ENCODE measurements at regions not wholly inside any gene's neighbourhood (a gene's known extent, or its start where the extent isn't known, plus 50 kb on each side); places are given as distances from the start of the nearest gene placed in this dataset.

DNA sequence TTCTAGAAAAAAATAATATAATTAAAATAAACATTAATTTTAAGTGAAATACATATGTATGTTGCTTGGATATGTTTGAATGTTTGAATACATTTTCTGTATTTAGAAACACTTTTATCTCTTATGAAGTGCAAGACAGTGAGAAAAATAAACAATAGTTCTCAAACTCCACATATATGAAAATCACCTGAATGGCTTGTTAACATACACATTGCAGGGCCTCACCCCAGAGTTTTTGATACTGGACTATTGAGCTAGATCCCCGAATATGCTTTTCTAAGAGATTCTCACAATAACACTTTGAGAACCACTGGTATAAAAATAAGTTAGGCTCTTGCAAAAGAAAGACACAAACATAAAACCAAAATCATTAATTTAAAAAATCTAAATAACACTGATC is 1570.3 kb upstream of the PRR20A start:
- DNase-seq, result no peak
- Histone ChIP-seq H3K4me1 (no peaks in the 10 kb centered on the region), H3K4me3 (no peak overlapping the region), H3K27ac (no peak overlapping the region), H3K9me3 (no peaks in the 10 kb centered on the region), H3K27me3 (no peaks in the 10 kb centered on the region), H3K36me3 (no peaks in the 10 kb centered on the region)
- TF ChIP-seq, protein P1, sequence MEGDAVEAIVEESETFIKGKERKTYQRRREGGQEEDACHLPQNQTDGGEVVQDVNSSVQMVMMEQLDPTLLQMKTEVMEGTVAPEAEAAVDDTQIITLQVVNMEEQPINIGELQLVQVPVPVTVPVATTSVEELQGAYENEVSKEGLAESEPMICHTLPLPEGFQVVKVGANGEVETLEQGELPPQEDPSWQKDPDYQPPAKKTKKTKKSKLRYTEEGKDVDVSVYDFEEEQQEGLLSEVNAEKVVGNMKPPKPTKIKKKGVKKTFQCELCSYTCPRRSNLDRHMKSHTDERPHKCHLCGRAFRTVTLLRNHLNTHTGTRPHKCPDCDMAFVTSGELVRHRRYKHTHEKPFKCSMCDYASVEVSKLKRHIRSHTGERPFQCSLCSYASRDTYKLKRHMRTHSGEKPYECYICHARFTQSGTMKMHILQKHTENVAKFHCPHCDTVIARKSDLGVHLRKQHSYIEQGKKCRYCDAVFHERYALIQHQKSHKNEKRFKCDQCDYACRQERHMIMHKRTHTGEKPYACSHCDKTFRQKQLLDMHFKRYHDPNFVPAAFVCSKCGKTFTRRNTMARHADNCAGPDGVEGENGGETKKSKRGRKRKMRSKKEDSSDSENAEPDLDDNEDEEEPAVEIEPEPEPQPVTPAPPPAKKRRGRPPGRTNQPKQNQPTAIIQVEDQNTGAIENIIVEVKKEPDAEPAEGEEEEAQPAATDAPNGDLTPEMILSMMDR (IDR thresholded peaks at IDR 0.05), result no peak
- no peak for TF ChIP-seq POLR2A (IDR thresholded peaks at IDR 0.05)

DNA sequence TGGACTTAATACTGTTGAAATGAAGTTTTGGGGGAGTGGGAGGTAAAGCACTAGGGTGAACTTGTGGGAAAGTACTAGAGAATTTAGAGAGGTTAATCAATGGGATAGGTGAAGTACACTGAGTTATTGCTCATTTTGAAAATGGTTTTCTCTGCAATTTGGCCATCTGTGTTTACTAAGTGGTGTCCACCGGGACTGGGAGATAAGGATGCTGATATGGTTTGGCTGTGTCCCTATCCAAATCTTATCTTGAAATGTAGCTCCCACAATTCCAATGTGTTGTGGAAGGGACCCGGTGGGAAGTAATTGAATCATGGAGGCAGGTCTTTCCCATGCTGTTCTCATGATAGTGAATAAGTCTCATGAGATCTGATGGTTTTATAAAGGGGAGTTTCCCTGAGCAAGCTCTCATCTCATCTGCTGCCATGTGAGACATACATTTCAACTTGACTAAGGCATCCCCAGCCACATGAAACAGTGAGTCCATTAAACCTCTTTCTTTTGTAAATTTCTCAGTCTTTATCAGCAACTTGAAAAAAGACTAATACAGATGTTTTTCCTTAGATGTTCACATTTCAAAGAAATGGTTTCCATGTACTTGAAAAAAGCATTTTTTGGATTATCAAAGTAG is 1569.4 kb upstream of the PRR20A start:
- DNase-seq, result no peak
- Histone ChIP-seq H3K27ac (no peak overlapping the region), H3K4me3 (no peak overlapping the region), H3K9me3 (no peaks in the 10 kb centered on the region), H3K36me3 (no peaks in the 10 kb centered on the region), H3K4me1 (no peaks in the 10 kb centered on the region), H3K27me3 (no peaks in the 10 kb centered on the region)
- TF ChIP-seq, protein P1 (IDR thresholded peaks at IDR 0.05), result no peak
- no peak for TF ChIP-seq POLR2A (IDR thresholded peaks at IDR 0.05)

DNA sequence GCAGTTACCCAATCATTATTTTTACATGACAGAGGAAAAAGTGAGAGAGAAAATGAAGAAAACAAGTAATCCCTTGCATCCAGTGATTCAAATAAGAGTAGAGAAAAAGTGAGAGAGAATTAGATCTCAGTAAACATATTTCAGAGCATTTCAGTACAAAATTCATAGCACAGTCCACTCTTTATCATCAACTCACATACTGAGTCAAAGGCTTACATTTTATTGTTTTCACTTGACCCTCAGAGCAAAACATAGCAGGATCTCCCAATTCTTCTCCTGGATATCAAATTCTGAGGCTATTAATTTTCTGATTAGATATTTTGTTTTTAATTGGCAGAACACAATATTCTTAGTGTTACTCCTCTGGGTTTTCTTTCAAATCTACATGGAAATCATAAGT is 1568.3 kb upstream of the PRR20A start:
- no peaks in the 10 kb centered on the region for H3K9me3 ChIP-seq
- no peak overlapping the region for H3K4me3 ChIP-seq
- TF ChIP-seq, protein P1 (IDR thresholded peaks at IDR 0.05), result no peak
- TF ChIP-seq POLR2A (IDR thresholded peaks at IDR 0.05), result no peak
- no peak overlapping the region for H3K27ac ChIP-seq
- no peaks in the 10 kb centered on the region for H3K27me3 ChIP-seq
- no peak for DNase-seq
- H3K4me1 ChIP-seq, result no peaks in the 10 kb centered on the region
- H3K36me3 ChIP-seq, result no peaks in the 10 kb centered on the region

DNA sequence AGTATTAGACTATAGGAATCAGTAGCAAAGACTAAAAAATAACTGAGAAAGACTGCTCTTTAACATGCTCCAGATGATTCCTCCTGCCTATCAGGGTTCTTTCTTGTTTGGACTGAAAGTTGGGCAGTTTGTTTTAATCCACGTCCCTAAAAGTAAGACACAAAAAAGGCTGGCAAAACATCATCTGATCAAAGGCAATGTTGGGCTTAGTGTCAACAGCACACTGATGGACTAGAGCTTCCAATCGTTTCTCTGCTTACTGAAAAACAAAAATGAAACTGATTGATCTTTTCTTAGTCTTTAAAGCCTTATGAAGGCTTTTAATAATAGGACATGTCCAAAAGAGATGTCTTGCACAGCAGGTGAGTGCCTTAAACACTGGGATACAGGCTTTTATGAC is 1567.9 kb upstream of the PRR20A start:
- TF ChIP-seq POLR2A (IDR thresholded peaks at IDR 0.05), result no peak
- TF ChIP-seq, protein P1 (IDR thresholded peaks at IDR 0.05), result no peak
- no peak overlapping the region for H3K27ac ChIP-seq
- H3K4me3 ChIP-seq, result no peak overlapping the region
- DNase-seq, result no peak
- H3K4me1 ChIP-seq, result no peaks in the 10 kb centered on the region
- H3K36me3 ChIP-seq, result no peaks in the 10 kb centered on the region
- no peaks in the 10 kb centered on the region for H3K27me3 ChIP-seq
- no peaks in the 10 kb centered on the region for H3K9me3 ChIP-seq

DNA sequence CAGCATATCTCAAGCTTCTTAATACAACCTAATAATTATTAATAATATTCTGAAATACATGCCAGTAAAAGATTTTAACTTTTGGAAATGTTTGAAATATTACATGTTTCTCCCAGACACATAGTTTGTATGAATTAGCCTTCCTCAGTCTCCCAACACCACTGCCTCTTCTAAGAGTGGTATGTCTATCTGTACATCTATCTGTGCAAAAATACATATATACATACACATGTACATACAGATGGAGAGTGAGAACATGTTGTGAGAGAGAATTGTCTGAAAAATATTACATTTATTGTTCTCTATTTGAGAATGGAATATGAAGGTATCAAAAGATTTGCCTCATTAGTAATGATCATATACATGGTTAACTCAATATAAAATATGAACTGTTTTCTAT is 1567.2 kb upstream of the PRR20A start:
- Histone ChIP-seq H3K27me3 (no peaks in the 10 kb centered on the region), H3K4me3 (no peak overlapping the region), H3K36me3 (no peaks in the 10 kb centered on the region), H3K9me3 (no peaks in the 10 kb centered on the region), H3K27ac (no peak overlapping the region), H3K4me1 (no peaks in the 10 kb centered on the region)
- no peak for DNase-seq
- TF ChIP-seq POLR2A (IDR thresholded peaks at IDR 0.05), result no peak

DNA sequence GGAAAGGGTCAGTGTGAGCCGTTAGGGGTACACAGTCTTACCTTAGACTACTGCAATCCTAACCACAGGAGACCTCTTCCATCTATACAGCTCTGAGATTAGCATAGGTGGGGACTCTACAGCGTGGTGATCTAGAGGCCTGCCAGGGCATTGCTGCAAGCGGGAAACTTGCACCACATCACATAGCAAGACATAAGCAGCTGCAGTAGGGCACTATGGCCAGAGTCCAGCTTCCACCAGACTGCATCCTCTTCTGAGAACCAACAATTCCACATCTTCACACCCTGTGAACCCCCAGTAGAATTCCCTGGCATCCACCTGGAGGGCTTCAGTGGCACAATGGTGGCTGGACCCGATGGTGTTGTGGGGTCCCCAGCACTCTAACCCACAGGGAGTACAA is 1564.3 kb upstream of the PRR20A start:
- TF ChIP-seq POLR2A (IDR thresholded peaks at IDR 0.05), result no peak
- TF ChIP-seq, protein P1 (IDR thresholded peaks at IDR 0.05), result no peak
- no peaks in the 10 kb centered on the region for H3K36me3 ChIP-seq
- no peaks in the 10 kb centered on the region for H3K4me1 ChIP-seq

More for the DNA sequence above, 1564.3 kb upstream of the PRR20A start:
- H3K27ac ChIP-seq, result no peak overlapping the region
- no peak for DNase-seq
- H3K9me3 ChIP-seq, result no peaks in the 10 kb centered on the region
- H3K27me3 ChIP-seq, result no peaks in the 10 kb centered on the region
- H3K4me3 ChIP-seq, result no peak overlapping the region

Measured in Peyer's patch (tissue), 4 donors.